SK-N-MC (cell line): ENCODE measurements at regions not wholly inside any gene's neighbourhood (a gene's known extent, or its start where the extent isn't known, plus 50 kb on each side); places are given as distances from the start of the nearest gene placed in this dataset.

Experiments
- DNase-seq: peaks from one replicate; pipeline ENCODE4 v3.0.0-alpha.2; 2011; ENCODE audit warnings: low read depth, low spot score
- H3K27ac ChIP-seq: fragments of 200-600 bp; sonication (generic); 2 replicates; pipeline ENCODE4 v1.5.1; 2016; ENCODE audit warnings: mixed run types
- H3K36me3 ChIP-seq: fragments of 200-600 bp; sonication (generic); 2 replicates; pipeline ENCODE4 v1.6.1; 2017; ENCODE audit warnings: antibody characterized with exemption, low read length, mixed read lengths; ENCODE audit not compliant: insufficient read depth
- H3K4me3 ChIP-seq: fragments of 200-600 bp; sonication (generic); 2 replicates; pipeline ENCODE4 v1.5.1; 2016
- H3K9ac ChIP-seq: fragments of 200-600 bp; sonication (generic); 2 replicates; pipeline ENCODE4 v1.8.0; 2017; ENCODE audit warnings: mixed run types, mixed read lengths; ENCODE audit not compliant: insufficient read length
- H3K9me3 ChIP-seq: fragments of 200-600 bp; sonication (generic); 2 replicates; pipeline ENCODE4 v1.6.1; 2017; ENCODE audit warnings: low read depth, mild to moderate bottlenecking, antibody characterized with exemption, low read length, moderate library complexity, mixed read lengths
- EZH2 ChIP-seq: fragments of 200-600 bp; sonication (generic); IDR thresholded peaks from one replicate; pipeline ENCODE4 v1.6.1; 2017; ENCODE audit warnings: antibody characterized with exemption
- FOXP2 ChIP-seq: optimal IDR thresholded peaks from 2 replicates; pipeline ENCODE3; 2011; ENCODE audit warnings: mild to moderate bottlenecking, moderate library complexity; ENCODE audit not compliant: insufficient read depth; ENCODE audit errors: extremely low read length, control extremely low read depth
- POLR2AphosphoS5 ChIP-seq: IDR thresholded peaks from 2 replicates; pipeline ENCODE4 v1.6.1; 2012; ENCODE audit warnings: mild to moderate bottlenecking, low read depth, low read length, borderline replicate concordance

GRCh38 chr10:7094781-7095180 lies 316.1 kb downstream of the SFMBT2 start:
- no peak for DNase-seq
- TF ChIP-seq FOXP2 (no peak), EZH2 (no peak), POLR2AphosphoS5 (no peak)
- Histone ChIP-seq H3K27ac (no peak overlapping the region), H3K4me3 (no peak overlapping the region), H3K9me3 (no peaks in the 10 kb centered on the region), H3K9ac (no peak overlapping the region), H3K36me3 (no peaks in the 10 kb centered on the region)

- no peaks in the 10 kb centered on the region for H3K36me3 ChIP-seq
- no peak for TF ChIP-seq POLR2AphosphoS5
- TF ChIP-seq FOXP2 = no peak
- TF ChIP-seq EZH2 = no peak
- DNase-seq = no peak
Measured at GRCh38 chr10:7093368-7093767, 317.5 kb downstream of the SFMBT2 start.

GRCh38 chr10:7092603-7093002 lies 318.2 kb downstream of the SFMBT2 start:
- no peak for DNase-seq
- TF ChIP-seq POLR2AphosphoS5 (no peak), EZH2 (no peak), FOXP2 (no peak)
- no peak overlapping the region for H3K27ac ChIP-seq
- no peak overlapping the region for H3K4me3 ChIP-seq
- no peaks in the 10 kb centered on the region for H3K9me3 ChIP-seq
- H3K9ac ChIP-seq = no peak overlapping the region
- H3K36me3 ChIP-seq = no peaks in the 10 kb centered on the region

More at GRCh38 chr10:7093368-7093767, 317.5 kb downstream of the SFMBT2 start:
- H3K27ac ChIP-seq = no peak overlapping the region
- H3K4me3 ChIP-seq = no peak overlapping the region
- H3K9ac ChIP-seq = no peak overlapping the region
- no peaks in the 10 kb centered on the region for H3K9me3 ChIP-seq

DNA sequence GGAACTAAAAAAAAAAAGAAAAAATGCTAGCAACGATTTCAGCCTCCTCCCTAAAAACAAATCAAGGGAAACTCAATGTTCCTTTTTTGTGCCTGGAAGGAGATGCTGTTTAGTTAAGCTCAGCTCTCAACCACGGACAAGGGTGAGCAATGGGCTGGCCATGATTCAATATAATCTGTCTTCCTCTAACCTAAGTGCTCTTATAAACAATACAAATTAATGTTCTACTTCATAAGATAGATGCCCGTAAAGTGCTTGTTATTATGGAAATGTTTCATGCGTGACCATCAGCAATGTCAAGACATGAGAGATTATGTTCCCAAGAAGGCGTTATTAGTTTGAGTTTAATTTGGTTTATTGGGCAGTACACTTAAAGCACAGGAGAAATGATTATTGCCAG lies 320.3 kb downstream of the SFMBT2 start:
- DNase-seq = no peak
- no peak for TF ChIP-seq POLR2AphosphoS5
- no peak for TF ChIP-seq EZH2
- TF ChIP-seq FOXP2 = no peak
- H3K27ac ChIP-seq = no peak overlapping the region

GRCh38 chr10:7085913-7086589 lies 324.8 kb downstream of the SFMBT2 start:
- H3K4me3 ChIP-seq = no peak overlapping the region
- H3K27ac ChIP-seq = no peak overlapping the region
- H3K9me3 ChIP-seq = no peaks in the 10 kb centered on the region
- H3K9ac ChIP-seq = no peak overlapping the region
- no peak for TF ChIP-seq FOXP2
- no peaks in the 10 kb centered on the region for H3K36me3 ChIP-seq
- no peak for DNase-seq

More for the DNA sequence above, 320.3 kb downstream of the SFMBT2 start:
- no peaks in the 10 kb centered on the region for H3K36me3 ChIP-seq
- no peak overlapping the region for H3K4me3 ChIP-seq
- H3K9me3 ChIP-seq = no peaks in the 10 kb centered on the region
- no peak overlapping the region for H3K9ac ChIP-seq

- TF ChIP-seq POLR2AphosphoS5 = no peak
- no peak for TF ChIP-seq EZH2
- no peak for TF ChIP-seq FOXP2
- Histone ChIP-seq H3K9ac (no peak overlapping the region), H3K36me3 (no peaks in the 10 kb centered on the region), H3K27ac (no peak overlapping the region), H3K4me3 (no peak overlapping the region), H3K9me3 (no peaks in the 10 kb centered on the region)
- DNase-seq = no peak
Measured at GRCh38 chr10:7085147-7085912, 325.5 kb downstream of the SFMBT2 start.

DNA sequence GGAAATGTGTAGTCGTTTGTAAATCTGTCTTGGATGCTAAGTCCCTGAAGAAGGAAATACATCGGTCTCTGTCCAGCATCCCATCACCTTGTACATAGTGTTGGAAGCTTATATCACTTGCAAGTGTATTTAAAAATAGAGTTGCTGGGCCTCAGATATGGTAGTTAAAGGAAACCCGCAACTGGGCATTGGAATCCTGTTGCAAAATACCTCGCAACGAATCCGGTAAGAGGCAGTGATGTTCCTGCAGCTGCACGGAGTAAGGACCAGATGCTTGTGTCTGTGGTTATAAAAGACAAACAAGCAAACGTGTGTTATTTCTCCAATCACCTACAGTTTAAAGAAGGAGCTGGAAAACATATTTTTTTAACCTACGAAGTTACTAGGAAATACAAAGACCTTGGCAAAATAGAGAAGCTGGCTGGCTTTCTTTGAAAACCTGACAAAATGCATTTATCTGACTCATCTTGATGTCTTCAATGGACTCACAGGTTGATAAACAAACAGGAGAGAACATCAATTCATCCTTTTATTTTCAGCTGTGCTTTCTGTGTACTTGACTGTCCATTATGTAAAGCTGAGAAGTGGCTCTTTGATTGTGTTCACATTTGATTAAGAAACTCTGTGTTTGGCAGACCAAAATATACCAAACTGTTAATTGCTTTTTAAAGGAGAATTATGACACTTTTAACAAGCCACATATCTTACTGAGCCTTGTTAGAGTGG lies 326.4 kb downstream of the SFMBT2 start:
- no peak overlapping the region for H3K27ac ChIP-seq
- no peak overlapping the region for H3K9ac ChIP-seq
- H3K36me3 ChIP-seq = no peaks in the 10 kb centered on the region
- H3K9me3 ChIP-seq = no peaks in the 10 kb centered on the region
- TF ChIP-seq POLR2AphosphoS5 (no peak), EZH2 (no peak), FOXP2 (no peak)
- H3K4me3 ChIP-seq = no peak overlapping the region
- DNase-seq = no peak

GRCh38 chr10:7082967-7083366 lies 327.9 kb downstream of the SFMBT2 start:
- Histone ChIP-seq H3K4me3 (no peak overlapping the region), H3K9ac (no peak overlapping the region), H3K36me3 (no peaks in the 10 kb centered on the region), H3K9me3 (no peaks in the 10 kb centered on the region), H3K27ac (no peak overlapping the region)
- TF ChIP-seq EZH2 (no peak), FOXP2 (no peak), POLR2AphosphoS5 (no peak)
- DNase-seq = no peak

DNA sequence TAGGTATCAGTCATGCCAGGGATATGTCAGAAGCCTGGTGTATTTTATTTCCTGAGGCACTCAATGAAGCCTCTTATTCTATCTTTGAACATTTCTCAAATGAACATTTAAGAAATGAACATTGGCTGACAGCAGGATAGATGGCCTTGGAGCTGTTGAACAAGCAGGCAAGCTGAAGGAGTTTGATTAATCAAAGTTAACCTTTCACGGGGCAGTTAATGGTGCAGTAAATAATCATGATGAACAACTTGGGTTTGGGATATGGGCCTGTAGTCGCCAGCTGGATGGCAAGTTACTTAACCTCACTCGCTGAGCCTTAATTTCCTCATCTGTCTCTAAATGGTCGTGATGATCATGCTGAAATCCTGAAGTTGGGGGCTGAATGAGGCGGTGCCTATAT lies 333.0 kb downstream of the SFMBT2 start:
- Histone ChIP-seq H3K27ac (no peak overlapping the region), H3K9me3 (no peaks in the 10 kb centered on the region), H3K4me3 (no peak overlapping the region), H3K36me3 (no peaks in the 10 kb centered on the region), H3K9ac (no peak overlapping the region)
- DNase-seq = no peak
- TF ChIP-seq FOXP2 = no peak
- TF ChIP-seq POLR2AphosphoS5 = no peak
- TF ChIP-seq EZH2 = no peak
